ENCODE measurements at regions not wholly inside any gene's neighbourhood (a gene's known extent, or its start where the extent isn't known, plus 50 kb on each side); places are given as distances from the start of the nearest gene placed in this dataset.
"Not testable (repeated sequence)": the region's sequence is repeated elsewhere in the genome, so short reads cannot be mapped to it uniquely, and the experiment has no call there.

- no TSS peak for BruUV-seq (replicated peaks)
- CTCF ChIA-PET = no interaction called here
- in situ Hi-C loops (cut with HindIII; ENCODE audit: low pct_unique_long_range_greater_than_20kb, low sequenced_read_pairs) (no loop called here), intact Hi-C loops (cut with micrococcal nuclease; ENCODE audit: unreplicated experiment) (no loop called here)
- Histone ChIP-seq H3K9me3 (ENCODE audit: control insufficient read depth, insufficient read depth, low read depth, low read length) (no peaks in the 10 kb centered on the region), H3K4me1 (ENCODE audit: control insufficient read depth, insufficient read depth, low read length) (no peaks in the 10 kb centered on the region), H3K27ac (ENCODE audit: low read length) (no peak overlapping the region), H3K36me3 (ENCODE audit: control insufficient read depth, insufficient read depth, low read length) (no peaks in the 10 kb centered on the region), H3K4me3 (ENCODE audit: low read depth in 2 of 2, low read length in 2 of 2) (no peak overlapping the region), H3K27me3 (ENCODE audit: control insufficient read depth, insufficient read depth, low read length) (no peaks in the 10 kb centered on the region)
- DNase-seq (ENCODE audit: low read depth, low spot score) = no peak
- POLR2A ChIA-PET = no interaction called here
- no peak for TF ChIP-seq POLR2AphosphoS5 (IDR thresholded peaks at IDR 0.05; ENCODE audit: low read depth, low read length)
- no peak for TF ChIP-seq TCF7L2 (IDR thresholded peaks at IDR 0.05; ENCODE audit: low read depth, low read length)
- no peak for TF ChIP-seq CTCF (IDR thresholded peaks at IDR 0.05)
- TF ChIP-seq REST (IDR thresholded peaks at IDR 0.05; ENCODE audit: insufficient read depth in 1 of 2, low read depth in 2 of 2, low read length in 1 of 2) = no peak
- no peak for TF ChIP-seq SIN3A (IDR thresholded peaks at IDR 0.05; ENCODE audit: borderline replicate concordance, insufficient read depth, low read depth, low read length)
- no peak for ATAC-seq
Observed at GRCh38 chr3:21195203-21195602, 555.8 kb downstream of the ZNF385D start.

- CTCF ChIA-PET; in situ Hi-C loops (cut with HindIII; ENCODE audit: low pct_unique_long_range_greater_than_20kb, low sequenced_read_pairs); POLR2A ChIA-PET; H3K4me1 ChIP-seq (ENCODE audit: control insufficient read depth, insufficient read depth, low read length); H3K36me3 ChIP-seq (ENCODE audit: control insufficient read depth, insufficient read depth, low read length); intact Hi-C loops (cut with micrococcal nuclease; ENCODE audit: unreplicated experiment); H3K27ac ChIP-seq (ENCODE audit: low read length); H3K9me3 ChIP-seq (ENCODE audit: control insufficient read depth, insufficient read depth, low read depth, low read length); BruUV-seq (replicated peaks); ATAC-seq; DNase-seq (ENCODE audit: low read depth, low spot score); H3K4me3 ChIP-seq (ENCODE audit: low read depth in 2 of 2, low read length in 2 of 2); H3K27me3 ChIP-seq (ENCODE audit: control insufficient read depth, insufficient read depth, low read length): not testable (repeated sequence)
Observed at GRCh38 chr3:21194036-21194435, 557.0 kb downstream of the ZNF385D start.

- no peak for TF ChIP-seq SIN3A (IDR thresholded peaks at IDR 0.05; ENCODE audit: borderline replicate concordance, insufficient read depth, low read depth, low read length)
- no peak for TF ChIP-seq CTCF (IDR thresholded peaks at IDR 0.05)
- TF ChIP-seq REST (IDR thresholded peaks at IDR 0.05; ENCODE audit: insufficient read depth in 1 of 2, low read depth in 2 of 2, low read length in 1 of 2) = no peak
- no peak for TF ChIP-seq TCF7L2 (IDR thresholded peaks at IDR 0.05; ENCODE audit: low read depth, low read length)
- no peak for TF ChIP-seq POLR2AphosphoS5 (IDR thresholded peaks at IDR 0.05; ENCODE audit: low read depth, low read length)
- no peaks in the 10 kb centered on the region for H3K4me1 ChIP-seq (ENCODE audit: control insufficient read depth, insufficient read depth, low read length)
- ChIA-PET POLR2A (no interaction called here), CTCF (no interaction called here)
- H3K4me3 ChIP-seq (ENCODE audit: low read depth in 2 of 2, low read length in 2 of 2) = no peak overlapping the region
- no peaks in the 10 kb centered on the region for H3K27me3 ChIP-seq (ENCODE audit: control insufficient read depth, insufficient read depth, low read length)
- H3K27ac ChIP-seq (ENCODE audit: low read length) = no peak overlapping the region
- H3K36me3 ChIP-seq (ENCODE audit: control insufficient read depth, insufficient read depth, low read length) = no peaks in the 10 kb centered on the region
- no peak for DNase-seq (ENCODE audit: low read depth, low spot score)
- intact Hi-C loops (cut with micrococcal nuclease; ENCODE audit: unreplicated experiment) (no loop called here), in situ Hi-C loops (cut with HindIII; ENCODE audit: low pct_unique_long_range_greater_than_20kb, low sequenced_read_pairs) (no loop called here)
- BruUV-seq (replicated peaks) = no TSS peak
- no peaks in the 10 kb centered on the region for H3K9me3 ChIP-seq (ENCODE audit: control insufficient read depth, insufficient read depth, low read depth, low read length)
- no peak for ATAC-seq
Observed at GRCh38 chr3:21188459-21188858, 562.6 kb downstream of the ZNF385D start.

Data from Panc1 (cell line).